Hepatocyte (in vitro differentiated cells): ENCODE measurements at regions not wholly inside any gene's neighbourhood (a gene's known extent, or its start where the extent isn't known, plus 50 kb on each side); places are given as distances from the start of the nearest gene placed in this dataset.

Experiments
- DNase-seq: peaks from one replicate; pipeline ENCODE4 v3.0.0-alpha.2; 2016; ENCODE audit warnings: low spot score
- H2AFZ ChIP-seq: fragments of 200-600 bp; sonication (generic); 2 replicates; pipeline ENCODE4 v1.6.0; 2016; ENCODE audit warnings: antibody characterized with exemption, mild to moderate bottlenecking
- H3K27ac ChIP-seq: fragments of 200-600 bp; sonication (generic); 2 replicates; pipeline ENCODE4 v1.5.1; 2016; ENCODE audit warnings: mild to moderate bottlenecking
- H3K27me3 ChIP-seq: fragments of 200-600 bp; sonication (generic); 2 replicates; pipeline ENCODE4 v1.6.1; 2016
- H3K36me3 ChIP-seq: fragments of 200-600 bp; sonication (generic); replicated peaks from 2 replicates; pipeline ENCODE4 v1.5.1; 2016; ENCODE audit warnings: low read depth; ENCODE audit not compliant: insufficient read depth
- H3K4me1 ChIP-seq: fragments of 200-600 bp; sonication (generic); 2 replicates; pipeline ENCODE4 v1.5.1; 2016; ENCODE audit warnings: mild to moderate bottlenecking, moderate library complexity; ENCODE audit not compliant: insufficient read depth
- H3K4me2 ChIP-seq: fragments of 200-600 bp; sonication (generic); 2 replicates; pipeline ENCODE4 v1.6.0; 2016
- H3K4me3 ChIP-seq: fragments of 200-600 bp; sonication (generic); 2 replicates; pipeline ENCODE4 v1.5.1; 2016; ENCODE audit warnings: mild to moderate bottlenecking
- H3K79me2 ChIP-seq: fragments of 200-600 bp; sonication (generic); 2 replicates; pipeline ENCODE4 v1.6.0; 2017; ENCODE audit warnings: mild to moderate bottlenecking
- H3K9me2 ChIP-seq: fragments of 200-600 bp; sonication (generic); replicated peaks from 2 replicates; pipeline ENCODE4 v1.6.0; 2017; ENCODE audit warnings: mild to moderate bottlenecking; ENCODE audit not compliant: insufficient read depth
- H3K9me3 ChIP-seq: fragments of 200-600 bp; sonication (generic); 2 replicates; pipeline ENCODE4 v1.5.1; 2016; ENCODE audit warnings: low read depth, mild to moderate bottlenecking
- H4K20me1 ChIP-seq: fragments of 200-600 bp; sonication (generic); 2 replicates; pipeline ENCODE4 v1.6.0; 2016; ENCODE audit warnings: mild to moderate bottlenecking; ENCODE audit not compliant: insufficient read depth, poor library complexity, severe bottlenecking
- EZH2 ChIP-seq: fragments of 200-600 bp; sonication (generic); IDR thresholded peaks from 2 replicates; pipeline ENCODE4 v1.6.1; 2016; ENCODE audit warnings: antibody characterized with exemption, mild to moderate bottlenecking, borderline replicate concordance
- EZH2phosphoT487 ChIP-seq: fragments of 200-600 bp; sonication (generic); IDR thresholded peaks from one replicate; pipeline ENCODE4 v1.6.1; 2018; ENCODE audit warnings: antibody characterized with exemption, mild to moderate bottlenecking, low read depth, moderate library complexity; ENCODE audit not compliant: unreplicated experiment, severe bottlenecking
- WGBS: methylation state at CpG from one replicate; pipeline ENCODE4 v1.1.6; 2016; ENCODE audit warnings: low lambda C conversion rate; ENCODE audit errors: missing lambda C conversion rate; 5-methylcytosine and 5-hydroxymethylcytosine counted together
- TF ChIP-seq, protein P1 (sequence below): fragments of 200-600 bp; sonication (generic); IDR thresholded peaks from 2 replicates; pipeline ENCODE4 v1.5.1; 2016; ENCODE audit warnings: antibody characterized with exemption, mild to moderate bottlenecking; ENCODE audit not compliant: poor library complexity

DNA sequence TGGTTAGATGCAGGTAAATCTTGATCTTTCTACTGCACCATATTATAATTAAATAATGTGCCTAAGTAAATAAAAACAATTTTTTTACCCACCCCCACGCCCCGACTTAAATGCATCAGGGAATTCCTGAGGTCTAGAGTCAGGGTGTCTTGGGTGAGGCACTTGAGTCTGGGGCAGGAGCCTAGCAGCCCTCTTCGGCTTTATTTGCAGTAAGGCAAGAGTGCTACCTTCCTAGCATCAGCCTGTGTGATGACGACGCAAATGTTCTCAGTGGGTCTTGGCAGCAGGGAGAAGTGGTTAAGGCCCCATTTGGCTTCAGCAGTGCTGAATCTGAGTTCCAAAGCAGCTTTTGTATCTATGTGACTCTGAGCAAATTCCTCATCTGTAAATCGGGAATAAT lies 88.7 kb downstream of the POLR2M start:
- no peak overlapping the region for H3K4me2 ChIP-seq
- H2AFZ ChIP-seq: no peak overlapping the region
- no peaks in the 10 kb centered on the region for H3K36me3 ChIP-seq
- H3K4me3 ChIP-seq: no peak overlapping the region
- no peaks in the 10 kb centered on the region for H4K20me1 ChIP-seq
- no peak for DNase-seq
- WGBS: 93% methylated on average over 6 of the region's 6 CpGs
- no peaks in the 10 kb centered on the region for H3K27me3 ChIP-seq
- no peak overlapping the region for H3K27ac ChIP-seq
- H3K9me3 ChIP-seq: no peaks in the 10 kb centered on the region
- H3K79me2 ChIP-seq: no peaks in the 10 kb centered on the region
- H3K4me1 ChIP-seq: peaks cover 20% of the 10 kb centered on the region
- H3K9me2 ChIP-seq: no peaks in the 10 kb centered on the region
- TF ChIP-seq, protein P1, sequence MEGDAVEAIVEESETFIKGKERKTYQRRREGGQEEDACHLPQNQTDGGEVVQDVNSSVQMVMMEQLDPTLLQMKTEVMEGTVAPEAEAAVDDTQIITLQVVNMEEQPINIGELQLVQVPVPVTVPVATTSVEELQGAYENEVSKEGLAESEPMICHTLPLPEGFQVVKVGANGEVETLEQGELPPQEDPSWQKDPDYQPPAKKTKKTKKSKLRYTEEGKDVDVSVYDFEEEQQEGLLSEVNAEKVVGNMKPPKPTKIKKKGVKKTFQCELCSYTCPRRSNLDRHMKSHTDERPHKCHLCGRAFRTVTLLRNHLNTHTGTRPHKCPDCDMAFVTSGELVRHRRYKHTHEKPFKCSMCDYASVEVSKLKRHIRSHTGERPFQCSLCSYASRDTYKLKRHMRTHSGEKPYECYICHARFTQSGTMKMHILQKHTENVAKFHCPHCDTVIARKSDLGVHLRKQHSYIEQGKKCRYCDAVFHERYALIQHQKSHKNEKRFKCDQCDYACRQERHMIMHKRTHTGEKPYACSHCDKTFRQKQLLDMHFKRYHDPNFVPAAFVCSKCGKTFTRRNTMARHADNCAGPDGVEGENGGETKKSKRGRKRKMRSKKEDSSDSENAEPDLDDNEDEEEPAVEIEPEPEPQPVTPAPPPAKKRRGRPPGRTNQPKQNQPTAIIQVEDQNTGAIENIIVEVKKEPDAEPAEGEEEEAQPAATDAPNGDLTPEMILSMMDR: no peak
- TF ChIP-seq EZH2phosphoT487 (no peak), EZH2 (no peak)

DNA sequence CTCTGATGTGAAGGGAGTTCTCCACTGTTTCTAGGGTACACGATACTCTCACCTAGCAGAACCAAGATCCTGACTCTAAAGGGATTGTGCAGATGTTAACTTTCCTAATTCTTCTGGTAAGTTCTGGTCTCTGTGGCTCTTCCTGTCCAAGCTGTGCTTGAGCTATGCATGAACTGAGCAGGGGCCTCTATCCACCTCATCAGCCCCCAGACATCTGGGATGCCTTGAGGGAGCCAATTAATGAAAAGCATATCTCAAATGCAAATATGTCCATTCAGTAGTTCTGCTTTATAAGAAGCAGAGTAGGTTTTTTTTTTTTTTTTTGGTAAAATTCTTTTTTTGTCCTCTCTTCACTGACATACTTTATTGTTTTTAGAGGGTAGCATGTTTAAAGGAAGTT lies 89.6 kb downstream of the POLR2M start:
- H3K4me3 ChIP-seq: no peak overlapping the region
- no peaks in the 10 kb centered on the region for H3K36me3 ChIP-seq
- H3K4me2 ChIP-seq: no peak overlapping the region
- no peaks in the 10 kb centered on the region for H3K79me2 ChIP-seq
- H3K27ac ChIP-seq: no peak overlapping the region
- TF ChIP-seq EZH2 (no peak), EZH2phosphoT487 (no peak)
- TF ChIP-seq, protein P1: no peak
- H2AFZ ChIP-seq: no peak overlapping the region
- H3K9me2 ChIP-seq: no peaks in the 10 kb centered on the region
- H3K4me1 ChIP-seq: peaks cover 20% of the 10 kb centered on the region
- no peaks in the 10 kb centered on the region for H4K20me1 ChIP-seq
- no peaks in the 10 kb centered on the region for H3K27me3 ChIP-seq
- DNase-seq: no peak
- WGBS: 95% methylated on average over 1 of the region's 1 CpG
- no peaks in the 10 kb centered on the region for H3K9me3 ChIP-seq

DNA sequence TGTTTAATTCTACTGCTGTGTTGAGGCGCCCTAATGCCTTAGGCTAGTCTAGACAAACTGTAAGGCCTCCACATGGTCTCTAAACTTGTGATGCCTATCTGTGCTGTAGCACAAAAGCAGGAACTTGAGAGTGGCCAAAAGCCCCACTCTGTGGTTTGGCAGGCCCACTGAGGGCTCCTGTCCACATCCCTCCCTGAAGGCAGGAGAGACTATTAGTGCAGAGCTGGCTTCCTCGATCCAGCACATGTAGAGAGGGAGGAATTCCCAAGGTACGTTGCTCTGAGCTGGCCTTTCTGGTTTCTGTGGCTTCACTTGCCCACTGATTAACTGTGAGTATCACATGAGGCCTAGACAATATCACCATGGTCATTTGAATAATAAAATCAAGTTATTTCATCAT lies 90.6 kb downstream of the POLR2M start:
- WGBS: 89% methylated on average over 3 of the region's 3 CpGs
- no peak for DNase-seq
- Histone ChIP-seq H3K9me3 (no peaks in the 10 kb centered on the region), H4K20me1 (no peaks in the 10 kb centered on the region), H3K27ac (no peak overlapping the region), H3K36me3 (no peaks in the 10 kb centered on the region), H3K79me2 (no peaks in the 10 kb centered on the region), H3K4me1 (peaks cover 19% of the 10 kb centered on the region), H3K27me3 (no peaks in the 10 kb centered on the region), H3K4me2 (no peak overlapping the region), H3K9me2 (no peaks in the 10 kb centered on the region), H2AFZ (no peak overlapping the region), H3K4me3 (no peak overlapping the region)
- TF ChIP-seq, protein P1: no peak
- no peak for TF ChIP-seq EZH2
- no peak for TF ChIP-seq EZH2phosphoT487
